Kidney (tissue), 13 donors: ENCODE measurements at regions not wholly inside any gene's neighbourhood (a gene's known extent, or its start where the extent isn't known, plus 50 kb on each side); places are given as distances from the start of the nearest gene placed in this dataset.

Experiments
- DNase-seq, 5 donors: peaks; one replicate each; pipeline ENCODE4 v3.0.0-alpha.2; 2013 to 2020
- FAIRE-seq: peaks from 2 replicates; lab custom pipeline; 2012; peaks lifted over from hg19 to GRCh38; lab: Jason Lieb, UNC
- H3K27ac ChIP-seq, 2 donors: one replicate each; pipeline ENCODE4 v1.7.0; 2013; ENCODE audit warnings: low read depth in 2 of 2, low read length in 2 of 2, inconsistent platforms in 1 of 2
- H3K27me3 ChIP-seq: one replicate; pipeline ENCODE4 v1.7.1; 2013; ENCODE audit warnings: low read length, inconsistent platforms; ENCODE audit not compliant: control insufficient read depth, insufficient read depth
- H3K36me3 ChIP-seq, 3 donors: one replicate each; pipeline versions ENCODE4 v1.7.0 to v1.7.1; 2013; ENCODE audit warnings: low read length in 3 of 3, control low read depth in 1 of 3, inconsistent platforms in 1 of 3; ENCODE audit not compliant: insufficient read depth in 3 of 3, control insufficient read depth in 2 of 3
- H3K4me1 ChIP-seq, 3 donors: one replicate each; pipeline versions ENCODE4 v1.7.0 to v1.7.1; 2013; ENCODE audit warnings: low read length in 3 of 3, inconsistent platforms in 1 of 3, low read depth in 1 of 3; ENCODE audit not compliant: control insufficient read depth in 2 of 3, insufficient read depth in 2 of 3
- H3K4me3 ChIP-seq, 3 donors: one replicate each; pipeline versions ENCODE4 v1.7.0 to v1.8.1; 2013; ENCODE audit warnings: low read length in 3 of 3, control low read depth in 1 of 3, inconsistent platforms in 1 of 3
- H3K9ac ChIP-seq, 3 donors: one replicate each; pipeline versions ENCODE4 v1.7.0 to v1.7.1; 2013; ENCODE audit warnings: low read length in 3 of 3, control low read depth in 1 of 3, inconsistent platforms in 1 of 3
- H3K9me3 ChIP-seq, 3 donors: one replicate each; pipeline versions ENCODE4 v1.7.0 to v1.7.1; 2013; ENCODE audit warnings: low read length in 3 of 3, control low read depth in 1 of 3, inconsistent platforms in 1 of 3; ENCODE audit not compliant: control insufficient read depth in 2 of 3, insufficient read depth in 1 of 3
- intact Hi-C: fragments of 100-400 bp; cut with DNase I; formaldehyde crosslinking; loops from one replicate; pipeline ENCODE4 v1.11.1; 2022
- TF ChIP-seq, protein P1 (sequence below): IDR thresholded peaks from 3 replicates; pipeline ENCODE4 v1.5.1; 2012; ENCODE audit warnings: mild to moderate bottlenecking, moderate library complexity, borderline replicate concordance; ENCODE audit not compliant: insufficient read depth; ENCODE audit errors: extremely low read depth
- donor health status: control.
- donor health status: control.
- donor health status: control.
- donor health status: control.
- donor health status: control.
- donor health status: DM: yes; HTN: yes; CAD: no.
- donor health status: Normal renal cell carcinoma (clear cell type).

GRCh38 chr9:107928701-107929371 lies 439.3 kb upstream of the KLF4 start:
- DNase-seq (no peak), FAIRE-seq (no peak)
- H3K27ac ChIP-seq: no peak overlapping the region
- H3K9me3 ChIP-seq: peaks cover 0 to 3% (median 0%) of the 10 kb centered on the region in 3 donors
- intact Hi-C loops: no loop called here
- TF ChIP-seq, protein P1, sequence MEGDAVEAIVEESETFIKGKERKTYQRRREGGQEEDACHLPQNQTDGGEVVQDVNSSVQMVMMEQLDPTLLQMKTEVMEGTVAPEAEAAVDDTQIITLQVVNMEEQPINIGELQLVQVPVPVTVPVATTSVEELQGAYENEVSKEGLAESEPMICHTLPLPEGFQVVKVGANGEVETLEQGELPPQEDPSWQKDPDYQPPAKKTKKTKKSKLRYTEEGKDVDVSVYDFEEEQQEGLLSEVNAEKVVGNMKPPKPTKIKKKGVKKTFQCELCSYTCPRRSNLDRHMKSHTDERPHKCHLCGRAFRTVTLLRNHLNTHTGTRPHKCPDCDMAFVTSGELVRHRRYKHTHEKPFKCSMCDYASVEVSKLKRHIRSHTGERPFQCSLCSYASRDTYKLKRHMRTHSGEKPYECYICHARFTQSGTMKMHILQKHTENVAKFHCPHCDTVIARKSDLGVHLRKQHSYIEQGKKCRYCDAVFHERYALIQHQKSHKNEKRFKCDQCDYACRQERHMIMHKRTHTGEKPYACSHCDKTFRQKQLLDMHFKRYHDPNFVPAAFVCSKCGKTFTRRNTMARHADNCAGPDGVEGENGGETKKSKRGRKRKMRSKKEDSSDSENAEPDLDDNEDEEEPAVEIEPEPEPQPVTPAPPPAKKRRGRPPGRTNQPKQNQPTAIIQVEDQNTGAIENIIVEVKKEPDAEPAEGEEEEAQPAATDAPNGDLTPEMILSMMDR: no peak
- no peaks in the 10 kb centered on the region for H3K27me3 ChIP-seq
- H3K4me3 ChIP-seq: no peak overlapping the region
- H3K36me3 ChIP-seq: no peaks in the 10 kb centered on the region
- no peak overlapping the region for H3K9ac ChIP-seq
- peaks cover 0 to 2% (median 0%) of the 10 kb centered on the region in 3 donors for H3K4me1 ChIP-seq

DNA sequence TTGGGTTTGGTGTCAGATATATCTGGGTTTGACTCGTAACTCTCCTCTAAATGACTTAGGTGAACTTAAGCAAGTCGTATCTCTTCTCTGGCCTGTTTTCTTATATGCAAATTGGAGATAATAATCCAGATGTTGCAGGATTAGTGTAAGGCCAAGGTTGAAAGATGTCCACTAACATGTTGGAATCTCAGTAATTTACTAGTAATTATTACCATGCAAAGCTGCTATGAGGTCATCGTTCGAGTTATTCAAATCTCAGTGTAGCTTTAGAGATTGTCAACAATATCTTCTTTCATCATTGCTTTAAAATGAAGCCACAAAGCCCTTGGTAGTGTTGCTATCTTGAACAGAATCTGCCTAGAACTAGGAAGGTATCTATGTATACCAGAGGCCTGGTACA lies 437.7 kb upstream of the KLF4 start:
- peaks cover 0 to 2% (median 0%) of the 10 kb centered on the region in 3 donors for H3K4me1 ChIP-seq

GRCh38 chr9:107925749-107926297 lies 436.3 kb upstream of the KLF4 start:
- Histone ChIP-seq H3K27ac (no peak overlapping the region), H3K4me3 (no peak overlapping the region), H3K9ac (no peak overlapping the region), H3K4me1 (peaks cover 0 to 2% (median 0%) of the 10 kb centered on the region in 3 donors), H3K36me3 (no peaks in the 10 kb centered on the region), H3K27me3 (no peaks in the 10 kb centered on the region), H3K9me3 (peaks cover 0 to 3% (median 0%) of the 10 kb centered on the region in 3 donors)
- DNase-seq (no peak), FAIRE-seq (no peak)
- intact Hi-C loops: no loop called here
- TF ChIP-seq, protein P1: no peak

More for the DNA sequence above, 437.7 kb upstream of the KLF4 start:
- Histone ChIP-seq H3K9ac (no peak overlapping the region), H3K27ac (no peak overlapping the region), H3K27me3 (no peaks in the 10 kb centered on the region), H3K9me3 (peaks cover 0 to 3% (median 0%) of the 10 kb centered on the region in 3 donors), H3K4me3 (no peak overlapping the region), H3K36me3 (no peaks in the 10 kb centered on the region)
- FAIRE-seq: no peak
- intact Hi-C loops: no loop called here
- DNase-seq: no peak
- TF ChIP-seq, protein P1: no peak
